ENCODE measurements at regions not wholly inside any gene's neighbourhood (a gene's known extent, or its start where the extent isn't known, plus 50 kb on each side); places are given as distances from the start of the nearest gene placed in this dataset.

GRCh38 chr12:87812030-87812429 is 217.2 kb downstream of the C12orf50 start:
- Histone ChIP-seq H2AFZ (ENCODE audit: low read depth, low read length) (no peak overlapping the region), H3K9ac (ENCODE audit: low read length) (no peak overlapping the region)
- TF ChIP-seq SMC3 (conservative IDR thresholded peaks at IDR 0.05; ENCODE audit: poor library complexity) (no peak), TAF1 (IDR thresholded peaks at IDR 0.05; ENCODE audit: low read depth) (no peak), CTCF (IDR thresholded peaks at IDR 0.05; ENCODE audit: poor library complexity, severe bottlenecking) (no peak), MXI1 (conservative IDR thresholded peaks at IDR 0.05; ENCODE audit: poor library complexity, severe bottlenecking) (no peak), RAD21 (conservative IDR thresholded peaks at IDR 0.05) (no peak), POLR2AphosphoS5 (IDR thresholded peaks at IDR 0.05) (no peak), EZH2 (IDR thresholded peaks at IDR 0.05; ENCODE audit: borderline replicate concordance, insufficient read depth, low read length, poor library complexity, severe bottlenecking) (no peak), EP300 (conservative IDR thresholded peaks at IDR 0.05; ENCODE audit: poor library complexity, severe bottlenecking) (no peak), REST (IDR thresholded peaks at IDR 0.05; ENCODE audit: borderline replicate concordance) (no peak)

GRCh38 chr12:87809916-87810315 is 219.3 kb downstream of the C12orf50 start:
- TF ChIP-seq MXI1 (conservative IDR thresholded peaks at IDR 0.05; ENCODE audit: poor library complexity, severe bottlenecking) (no peak), REST (IDR thresholded peaks at IDR 0.05; ENCODE audit: borderline replicate concordance) (no peak)
- Histone ChIP-seq H3K4me3 (ENCODE audit: low read length) (no peak overlapping the region), H3K79me2 (replicated peaks; ENCODE audit: insufficient read depth, low read length) (no peaks in the 10 kb centered on the region), H3K27me3 (ENCODE audit: insufficient read depth, low read depth, low read length) (no peaks in the 10 kb centered on the region), H3K9me2 (ENCODE audit: insufficient read depth, low read length) (no peaks in the 10 kb centered on the region), H4K20me1 (ENCODE audit: insufficient read depth) (no peaks in the 10 kb centered on the region), H2AFZ (ENCODE audit: low read depth, low read length) (no peak overlapping the region), H3K4me2 (ENCODE audit: low read length) (no peak overlapping the region), H3K9ac (ENCODE audit: low read length) (no peak overlapping the region), H3F3A (ENCODE audit: insufficient read depth, low read length, poor library complexity, severe bottlenecking) (no peaks in the 10 kb centered on the region), H3K36me3 (ENCODE audit: insufficient read depth, low read length) (no peaks in the 10 kb centered on the region), H3K27ac (ENCODE audit: low read length) (no peak overlapping the region), H3K9me3 (ENCODE audit: low read length) (no peaks in the 10 kb centered on the region)

More at GRCh38 chr12:87812030-87812429, 217.2 kb downstream of the C12orf50 start:
- no peaks in the 10 kb centered on the region for H3K9me3 ChIP-seq (ENCODE audit: low read length)
- H3K4me3 ChIP-seq (ENCODE audit: low read length) = no peak overlapping the region
- no peaks in the 10 kb centered on the region for H3K9me2 ChIP-seq (ENCODE audit: insufficient read depth, low read length)
- H3K36me3 ChIP-seq (ENCODE audit: insufficient read depth, low read length) = no peaks in the 10 kb centered on the region
- no peaks in the 10 kb centered on the region for H4K20me1 ChIP-seq (ENCODE audit: insufficient read depth)
- H3F3A ChIP-seq (ENCODE audit: insufficient read depth, low read length, poor library complexity, severe bottlenecking) = no peaks in the 10 kb centered on the region
- H3K27ac ChIP-seq (ENCODE audit: low read length) = no peak overlapping the region
- H3K4me2 ChIP-seq (ENCODE audit: low read length) = no peak overlapping the region
- H3K79me2 ChIP-seq (replicated peaks; ENCODE audit: insufficient read depth, low read length) = no peaks in the 10 kb centered on the region
- H3K27me3 ChIP-seq (ENCODE audit: insufficient read depth, low read depth, low read length) = no peaks in the 10 kb centered on the region

All from neural cell (in vitro differentiated cells).